ENCODE measurements at regions not wholly inside any gene's neighbourhood (a gene's known extent, or its start where the extent isn't known, plus 50 kb on each side); places are given as distances from the start of the nearest gene placed in this dataset.

DNA sequence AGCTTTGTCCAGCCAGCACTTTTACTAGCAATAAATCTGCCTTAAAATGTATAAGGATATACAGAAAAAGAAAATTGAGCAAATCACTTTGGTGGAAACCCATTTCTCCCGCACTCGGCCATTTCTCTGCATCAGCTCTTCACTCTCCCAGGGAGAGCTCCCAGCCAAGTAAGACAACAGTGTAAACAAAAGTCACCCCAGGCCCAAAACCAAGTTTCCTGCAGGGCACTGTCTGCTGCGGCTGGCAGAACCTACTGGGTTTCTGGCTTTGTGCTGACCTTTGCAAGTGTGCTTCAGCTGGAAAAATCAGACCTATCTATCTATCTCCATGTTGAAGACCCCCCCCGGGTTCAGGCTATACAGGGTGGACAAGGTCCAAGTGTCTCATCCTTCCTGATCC is 476.7 kb upstream of the CAMK1G start:
- Mint-ChIP-seq H3K27ac (ENCODE audit: unreplicated experiment) (no peak overlapping the region), H3K27me3 (ENCODE audit: low read depth) (peaks cover 10% of the 10 kb centered on the region), H3K4me1 (ENCODE audit: low read depth) (peaks cover 25% of the 10 kb centered on the region), H3K9me3 (ENCODE audit: low read depth) (no peaks in the 10 kb centered on the region), H3K4me3 (ENCODE audit: unreplicated experiment) (no peak overlapping the region), H3K36me3 (ENCODE audit: low read depth) (no peaks in the 10 kb centered on the region)
- DNase-seq (ENCODE audit: low spot score): no peak
- TF ChIP-seq, protein P1, sequence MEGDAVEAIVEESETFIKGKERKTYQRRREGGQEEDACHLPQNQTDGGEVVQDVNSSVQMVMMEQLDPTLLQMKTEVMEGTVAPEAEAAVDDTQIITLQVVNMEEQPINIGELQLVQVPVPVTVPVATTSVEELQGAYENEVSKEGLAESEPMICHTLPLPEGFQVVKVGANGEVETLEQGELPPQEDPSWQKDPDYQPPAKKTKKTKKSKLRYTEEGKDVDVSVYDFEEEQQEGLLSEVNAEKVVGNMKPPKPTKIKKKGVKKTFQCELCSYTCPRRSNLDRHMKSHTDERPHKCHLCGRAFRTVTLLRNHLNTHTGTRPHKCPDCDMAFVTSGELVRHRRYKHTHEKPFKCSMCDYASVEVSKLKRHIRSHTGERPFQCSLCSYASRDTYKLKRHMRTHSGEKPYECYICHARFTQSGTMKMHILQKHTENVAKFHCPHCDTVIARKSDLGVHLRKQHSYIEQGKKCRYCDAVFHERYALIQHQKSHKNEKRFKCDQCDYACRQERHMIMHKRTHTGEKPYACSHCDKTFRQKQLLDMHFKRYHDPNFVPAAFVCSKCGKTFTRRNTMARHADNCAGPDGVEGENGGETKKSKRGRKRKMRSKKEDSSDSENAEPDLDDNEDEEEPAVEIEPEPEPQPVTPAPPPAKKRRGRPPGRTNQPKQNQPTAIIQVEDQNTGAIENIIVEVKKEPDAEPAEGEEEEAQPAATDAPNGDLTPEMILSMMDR (IDR thresholded peaks at IDR 0.05): no peak

DNA sequence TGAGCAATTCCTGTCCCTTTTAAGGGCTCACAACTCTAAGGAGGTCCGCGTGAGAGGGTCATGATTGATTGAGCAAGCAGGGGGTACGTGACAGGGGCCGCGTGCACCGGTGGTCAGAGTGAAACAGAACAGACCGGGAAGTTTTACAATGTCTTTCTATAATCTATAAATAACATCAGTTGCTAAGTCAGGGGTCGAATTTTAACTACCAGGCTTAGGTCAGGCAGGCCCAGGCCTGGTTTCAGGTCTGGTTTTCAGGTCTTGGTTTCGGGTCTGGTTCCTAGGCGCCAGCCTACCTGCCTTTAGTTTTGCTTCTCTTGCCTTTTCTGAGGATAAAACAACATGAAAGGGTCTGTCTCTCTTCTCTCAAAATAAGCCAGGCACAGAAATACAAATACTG is 476.0 kb upstream of the CAMK1G start:
- H3K9me3 Mint-ChIP-seq (ENCODE audit: low read depth): no peaks in the 10 kb centered on the region
- H3K36me3 Mint-ChIP-seq (ENCODE audit: low read depth): no peaks in the 10 kb centered on the region
- no peak overlapping the region for H3K27ac Mint-ChIP-seq (ENCODE audit: unreplicated experiment)
- H3K27me3 Mint-ChIP-seq (ENCODE audit: low read depth): peaks cover 13% of the 10 kb centered on the region
- H3K4me3 Mint-ChIP-seq (ENCODE audit: unreplicated experiment): no peak overlapping the region
- peaks cover 25% of the 10 kb centered on the region for H3K4me1 Mint-ChIP-seq (ENCODE audit: low read depth)
- no peak for DNase-seq (ENCODE audit: low spot score)
- TF ChIP-seq, protein P1 (IDR thresholded peaks at IDR 0.05): no peak

DNA sequence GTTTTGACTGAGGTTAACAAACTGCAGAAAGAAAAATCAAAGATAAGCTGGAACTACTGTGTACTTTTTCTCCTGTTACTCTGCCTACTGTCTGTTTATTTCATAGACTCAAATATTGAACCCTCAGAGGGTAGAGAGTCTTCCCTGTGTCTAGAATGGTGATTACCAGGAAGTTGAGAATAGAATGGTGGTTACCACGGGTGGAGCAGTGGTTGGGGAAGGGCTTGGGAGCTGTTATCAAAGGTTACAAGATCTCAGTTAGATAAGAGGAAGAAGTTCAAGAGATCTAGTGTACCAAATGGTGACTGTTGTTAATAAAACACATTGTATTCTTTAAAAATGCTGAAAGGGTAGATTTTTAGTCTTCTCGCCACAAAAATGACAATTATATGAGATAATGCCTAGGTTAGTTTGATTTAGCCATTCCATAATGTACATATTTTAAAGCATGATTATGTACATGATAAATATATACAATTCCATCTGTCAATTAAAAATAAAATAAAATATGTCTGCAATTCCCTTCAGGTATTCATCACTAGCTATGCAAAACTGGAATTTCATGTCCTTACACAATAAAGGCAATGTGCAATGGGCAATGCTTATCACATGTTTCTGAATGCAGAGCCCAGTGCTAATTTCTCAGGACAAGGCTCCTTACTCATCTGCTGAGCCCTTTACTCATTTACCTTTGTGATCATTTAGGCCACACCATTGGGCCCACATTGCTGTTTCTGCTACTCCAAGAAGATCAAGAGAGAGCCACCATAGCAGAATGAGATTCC is 474.3 kb upstream of the CAMK1G start:
- Mint-ChIP-seq H3K27ac (ENCODE audit: unreplicated experiment) (no peak overlapping the region), H3K27me3 (ENCODE audit: low read depth) (peaks cover 12% of the 10 kb centered on the region), H3K9me3 (ENCODE audit: low read depth) (no peaks in the 10 kb centered on the region), H3K4me3 (ENCODE audit: unreplicated experiment) (no peak overlapping the region), H3K36me3 (ENCODE audit: low read depth) (no peaks in the 10 kb centered on the region), H3K4me1 (ENCODE audit: low read depth) (peaks cover 20% of the 10 kb centered on the region)
- no peak for DNase-seq (ENCODE audit: low spot score)
- TF ChIP-seq, protein P1 (IDR thresholded peaks at IDR 0.05): no peak

GRCh38 chr1:209113521-209113920 is 470.0 kb upstream of the CAMK1G start:
- no peak overlapping the region for H3K4me3 Mint-ChIP-seq (ENCODE audit: unreplicated experiment)
- peaks cover 16% of the 10 kb centered on the region for H3K27me3 Mint-ChIP-seq (ENCODE audit: low read depth)
- H3K4me1 Mint-ChIP-seq (ENCODE audit: low read depth): no peaks in the 10 kb centered on the region
- H3K36me3 Mint-ChIP-seq (ENCODE audit: low read depth): no peaks in the 10 kb centered on the region
- DNase-seq (ENCODE audit: low spot score): no peak
- H3K9me3 Mint-ChIP-seq (ENCODE audit: low read depth): peaks cover 5% of the 10 kb centered on the region
- H3K27ac Mint-ChIP-seq (ENCODE audit: unreplicated experiment): no peak overlapping the region
- TF ChIP-seq, protein P1 (IDR thresholded peaks at IDR 0.05): no peak

GRCh38 chr1:209116705-209117104 is 466.8 kb upstream of the CAMK1G start:
- peaks cover 8% of the 10 kb centered on the region for H3K9me3 Mint-ChIP-seq (ENCODE audit: low read depth)
- H3K4me3 Mint-ChIP-seq (ENCODE audit: unreplicated experiment): no peak overlapping the region
- TF ChIP-seq, protein P1 (IDR thresholded peaks at IDR 0.05): no peak

More at GRCh38 chr1:209116705-209117104, 466.8 kb upstream of the CAMK1G start:
- Mint-ChIP-seq H3K36me3 (ENCODE audit: low read depth) (no peaks in the 10 kb centered on the region), H3K27ac (ENCODE audit: unreplicated experiment) (no peak overlapping the region), H3K4me1 (ENCODE audit: low read depth) (no peaks in the 10 kb centered on the region), H3K27me3 (ENCODE audit: low read depth) (peaks cover 23% of the 10 kb centered on the region)
- no peak for DNase-seq (ENCODE audit: low spot score)
